ENCODE measurements at regions not wholly inside any gene's neighbourhood (a gene's known extent, or its start where the extent isn't known, plus 50 kb on each side); places are given as distances from the start of the nearest gene placed in this dataset.

- no peaks in the 10 kb centered on the region for H3K27me3 ChIP-seq (ENCODE audit: insufficient read depth, poor library complexity, severe bottlenecking)
- no peak for TF ChIP-seq CTCF (IDR thresholded peaks at IDR 0.05; ENCODE audit: poor library complexity, severe bottlenecking)
- H3K4me3 ChIP-seq (ENCODE audit: severe bottlenecking): no peak overlapping the region
- peak; percentile 29 for DNase-seq (ENCODE audit: low spot score)
- H3K36me3 ChIP-seq (ENCODE audit: low read depth): no peaks in the 10 kb centered on the region
- no peaks in the 10 kb centered on the region for H3K4me1 ChIP-seq (ENCODE audit: insufficient read depth, poor library complexity, severe bottlenecking)
- ATAC-seq (ENCODE audit: low read depth): no peak
- H3K9me3 ChIP-seq (ENCODE audit: severe bottlenecking): no peaks in the 10 kb centered on the region
- no peak overlapping the region for H3K27ac ChIP-seq (ENCODE audit: poor library complexity, severe bottlenecking)
Measured at GRCh38 chr22:48889887-48890692, 937.6 kb downstream of the BRD1 start.

GRCh38 chr22:48889209-48889830 is 938.4 kb downstream of the BRD1 start:
- H3K4me3 ChIP-seq (ENCODE audit: severe bottlenecking): no peak overlapping the region
- no peaks in the 10 kb centered on the region for H3K27me3 ChIP-seq (ENCODE audit: insufficient read depth, poor library complexity, severe bottlenecking)
- no peak for TF ChIP-seq CTCF (IDR thresholded peaks at IDR 0.05; ENCODE audit: poor library complexity, severe bottlenecking)
- no peak overlapping the region for H3K27ac ChIP-seq (ENCODE audit: poor library complexity, severe bottlenecking)
- no peaks in the 10 kb centered on the region for H3K4me1 ChIP-seq (ENCODE audit: insufficient read depth, poor library complexity, severe bottlenecking)
- DNase-seq (ENCODE audit: low spot score) (peak; percentile 23), ATAC-seq (ENCODE audit: low read depth) (no peak)
- H3K9me3 ChIP-seq (ENCODE audit: severe bottlenecking): no peaks in the 10 kb centered on the region
- H3K36me3 ChIP-seq (ENCODE audit: low read depth): no peaks in the 10 kb centered on the region

- Histone ChIP-seq H3K4me3 (ENCODE audit: severe bottlenecking) (no peak overlapping the region), H3K9me3 (ENCODE audit: severe bottlenecking) (no peaks in the 10 kb centered on the region), H3K36me3 (ENCODE audit: low read depth) (no peaks in the 10 kb centered on the region), H3K4me1 (ENCODE audit: insufficient read depth, poor library complexity, severe bottlenecking) (no peaks in the 10 kb centered on the region), H3K27me3 (ENCODE audit: insufficient read depth, poor library complexity, severe bottlenecking) (no peaks in the 10 kb centered on the region), H3K27ac (ENCODE audit: poor library complexity, severe bottlenecking) (no peak overlapping the region)
- DNase-seq (ENCODE audit: low spot score): peak; percentile 11
- ATAC-seq (ENCODE audit: low read depth): no peak
- TF ChIP-seq CTCF (IDR thresholded peaks at IDR 0.05; ENCODE audit: poor library complexity, severe bottlenecking): no peak
Measured at GRCh38 chr22:48888466-48889208, 939.0 kb downstream of the BRD1 start.

- Histone ChIP-seq H3K36me3 (ENCODE audit: low read depth) (no peaks in the 10 kb centered on the region), H3K27me3 (ENCODE audit: insufficient read depth, poor library complexity, severe bottlenecking) (no peaks in the 10 kb centered on the region), H3K9me3 (ENCODE audit: severe bottlenecking) (no peaks in the 10 kb centered on the region), H3K4me3 (ENCODE audit: severe bottlenecking) (no peak overlapping the region), H3K27ac (ENCODE audit: poor library complexity, severe bottlenecking) (no peak overlapping the region), H3K4me1 (ENCODE audit: insufficient read depth, poor library complexity, severe bottlenecking) (no peaks in the 10 kb centered on the region)
- DNase-seq (ENCODE audit: low spot score) (no peak), ATAC-seq (ENCODE audit: low read depth) (no peak)
- no peak for TF ChIP-seq CTCF (IDR thresholded peaks at IDR 0.05; ENCODE audit: poor library complexity, severe bottlenecking)
Measured at GRCh38 chr22:48887394-48888332, 940.0 kb downstream of the BRD1 start.
